HL-60/S4 (cell line): ENCODE measurements at regions not wholly inside any gene's neighbourhood (a gene's known extent, or its start where the extent isn't known, plus 50 kb on each side); places are given as distances from the start of the nearest gene placed in this dataset.
"Not testable (repeated sequence)": the region's sequence is repeated elsewhere in the genome, so short reads cannot be mapped to it uniquely, and the experiment has no call there.

Experiments
- in situ Hi-C: fragments of 300-500 bp; cut with MboI; formaldehyde crosslinking; loops from 2 replicates; pipeline ENCODE4 v1.14.3; 2022; ENCODE audit warnings: low sequenced_read_pairs

GRCh38 chr12:19761463-19761862 is 322.2 kb downstream of the AEBP2 start:
- in situ Hi-C loops = loop anchor here (25.0 kb wide), 1 partner anchor 851 kb away; no protein-coding TSS in a partner anchor

GRCh38 chr12:19763488-19763887 is 324.2 kb downstream of the AEBP2 start:
- in situ Hi-C loops = loop anchor here (25.0 kb wide), 1 partner anchor 849 kb away; no protein-coding TSS in a partner anchor

GRCh38 chr12:19764408-19764807 is 325.1 kb downstream of the AEBP2 start:
- in situ Hi-C loops = loop anchor here (25.0 kb wide), 1 partner anchor 848 kb away; no protein-coding TSS in a partner anchor

- in situ Hi-C loops = loop anchor here (25.0 kb wide), 1 partner anchor 840 kb away; no protein-coding TSS in a partner anchor
Measured at GRCh38 chr12:19771858-19772257, 332.6 kb downstream of the AEBP2 start.

GRCh38 chr12:19772776-19773175 is 333.5 kb downstream of the AEBP2 start:
- in situ Hi-C loops = loop anchor here (25.0 kb wide), 1 partner anchor 840 kb away; no protein-coding TSS in a partner anchor

- in situ Hi-C loops = no loop called here
Measured at GRCh38 chr12:19775241-19775640, 335.9 kb downstream of the AEBP2 start.

- in situ Hi-C loops = not testable (repeated sequence)
Measured at GRCh38 chr12:19775976-19776375, 336.7 kb downstream of the AEBP2 start.

- in situ Hi-C loops = no loop called here
Measured at GRCh38 chr12:19778172-19778571, 338.9 kb downstream of the AEBP2 start.

GRCh38 chr12:19778797-19779196 is 339.5 kb downstream of the AEBP2 start:
- in situ Hi-C loops = no loop called here

GRCh38 chr12:19779395-19780056 is 340.2 kb downstream of the AEBP2 start:
- in situ Hi-C loops = no loop called here

- in situ Hi-C loops = no loop called here
Measured at GRCh38 chr12:19780460-19780859, 341.2 kb downstream of the AEBP2 start.

GRCh38 chr12:19783547-19784444 is 344.5 kb downstream of the AEBP2 start:
- in situ Hi-C loops = no loop called here

- in situ Hi-C loops = no loop called here
Measured at GRCh38 chr12:19792028-19792427, 352.7 kb downstream of the AEBP2 start.

GRCh38 chr12:19794116-19794515 is 354.8 kb downstream of the AEBP2 start:
- in situ Hi-C loops = no loop called here

- in situ Hi-C loops = no loop called here
Measured at GRCh38 chr12:19799216-19799615, 359.9 kb downstream of the AEBP2 start.

- in situ Hi-C loops = no loop called here
Measured at GRCh38 chr12:19799895-19800602, 360.8 kb downstream of the AEBP2 start.

GRCh38 chr12:19800884-19801283 is 361.6 kb downstream of the AEBP2 start:
- in situ Hi-C loops = no loop called here

- in situ Hi-C loops = no loop called here
Measured at GRCh38 chr12:19801941-19802340, 362.6 kb downstream of the AEBP2 start.

- in situ Hi-C loops = no loop called here
Measured at GRCh38 chr12:19802915-19803314, 363.6 kb downstream of the AEBP2 start.

GRCh38 chr12:19804737-19805136 is 365.4 kb downstream of the AEBP2 start:
- in situ Hi-C loops = no loop called here

GRCh38 chr12:19808371-19808770 is 369.1 kb downstream of the AEBP2 start:
- in situ Hi-C loops = no loop called here
